ENCODE measurements at regions not wholly inside any gene's neighbourhood (a gene's known extent, or its start where the extent isn't known, plus 50 kb on each side); places are given as distances from the start of the nearest gene placed in this dataset.

DNA sequence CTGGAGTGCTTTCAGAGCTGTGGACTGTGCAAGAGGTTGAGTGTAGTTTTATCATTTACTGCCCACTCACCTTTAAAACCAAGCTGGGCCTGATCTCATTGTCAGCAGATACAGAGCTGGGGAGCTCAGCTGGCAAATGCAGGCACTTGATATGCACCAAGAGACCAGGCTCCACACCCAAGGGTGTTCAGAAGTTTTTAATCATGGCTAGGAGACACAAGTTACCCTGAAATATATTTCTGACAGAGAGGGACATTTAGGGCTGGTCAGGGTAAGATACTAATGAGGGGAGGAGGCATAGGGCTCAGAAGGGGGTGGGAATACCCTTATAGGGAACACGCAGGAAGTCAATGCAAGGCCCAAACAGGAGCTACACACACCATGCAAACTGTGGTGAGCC lies 153.7 kb downstream of the ELAVL4 start:
- no peak for FAIRE-seq
- H2AFZ ChIP-seq (ENCODE audit: control insufficient read depth, low read length) = no peak overlapping the region
- H3K4me3 ChIP-seq (ENCODE audit: control insufficient read depth in 2 of 3, extremely low read depth in 1 of 3, insufficient read depth in 2 of 3, low read depth in 1 of 3, low read length in 3 of 3) = no peak overlapping the region
- DNase-seq (ENCODE audit: low read depth, low spot score) = no peak
- H3K4me2 ChIP-seq (ENCODE audit: control insufficient read depth, extremely low read depth, insufficient read depth, low read depth, low read length) = no peak overlapping the region
- no peaks in the 10 kb centered on the region for H3K9me3 ChIP-seq (ENCODE audit: control insufficient read depth, low read depth, low read length)
- dilution Hi-C loops (cut with MboI; ENCODE audit: extremely low pct_ligation_motif_present, low sequenced_read_pairs) = no loop called here
- H3K79me2 ChIP-seq (ENCODE audit: control insufficient read depth, insufficient read depth, low read length) = no peaks in the 10 kb centered on the region
- no peaks in the 10 kb centered on the region for H3K4me1 ChIP-seq (ENCODE audit: control insufficient read depth, extremely low read depth, insufficient read depth, low read length)
- H4K20me1 ChIP-seq (ENCODE audit: control insufficient read depth, extremely low read depth, insufficient read depth, low read length) = no peaks in the 10 kb centered on the region
- H3K9ac ChIP-seq (ENCODE audit: control insufficient read depth, extremely low read depth, insufficient read depth, low read length) = no peak overlapping the region
- H3K36me3 ChIP-seq (ENCODE audit: control insufficient read depth in 2 of 2, extremely low read depth in 1 of 2, insufficient read depth in 2 of 2, low read length in 2 of 2) = no peaks in the 10 kb centered on the region
- TF ChIP-seq CTCF (optimal IDR thresholded peaks at IDR 0.05 in 1 of 3, IDR thresholded peaks at IDR 0.05 in 1 of 3, conservative IDR thresholded peaks at IDR 0.05 in 1 of 3; ENCODE audit: extremely low read depth in 1 of 3, insufficient read depth in 2 of 3, low read length in 3 of 3) = no peak
- no peak for TF ChIP-seq EZH2 (IDR thresholded peaks at IDR 0.05; ENCODE audit: low read length)
- no peaks in the 10 kb centered on the region for H3K9me1 ChIP-seq (ENCODE audit: control insufficient read depth, extremely low read depth, insufficient read depth, low read length)
- H3K27ac ChIP-seq (ENCODE audit: control insufficient read depth, insufficient read depth, low read length) = no peak overlapping the region
- H3K27me3 ChIP-seq (ENCODE audit: control insufficient read depth, extremely low read depth, insufficient read depth, low read length) = no peaks in the 10 kb centered on the region

DNA sequence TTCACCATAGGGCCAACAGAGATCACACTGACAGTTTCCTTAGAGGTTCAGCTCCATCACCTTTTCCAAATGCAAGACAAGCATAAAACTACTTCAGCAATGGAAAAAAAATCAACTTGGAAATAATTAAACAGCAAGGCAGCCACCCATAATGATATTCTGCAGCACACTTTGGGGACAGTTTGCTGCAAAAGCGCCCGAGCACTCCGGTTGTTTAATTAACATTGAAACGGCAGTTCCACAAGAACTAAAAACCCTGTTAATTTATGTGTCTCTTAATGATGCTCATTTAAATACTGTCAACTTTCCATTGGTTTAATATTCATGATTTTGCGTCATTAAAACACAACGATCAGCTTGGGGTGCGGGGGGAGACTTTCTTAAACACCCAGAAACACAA lies 153.2 kb downstream of the ELAVL4 start:
- Histone ChIP-seq H3K4me1 (ENCODE audit: control insufficient read depth, extremely low read depth, insufficient read depth, low read length) (no peaks in the 10 kb centered on the region), H3K27me3 (ENCODE audit: control insufficient read depth, extremely low read depth, insufficient read depth, low read length) (no peaks in the 10 kb centered on the region), H3K4me2 (ENCODE audit: control insufficient read depth, extremely low read depth, insufficient read depth, low read depth, low read length) (no peak overlapping the region), H4K20me1 (ENCODE audit: control insufficient read depth, extremely low read depth, insufficient read depth, low read length) (no peaks in the 10 kb centered on the region), H3K36me3 (ENCODE audit: control insufficient read depth in 2 of 2, extremely low read depth in 1 of 2, insufficient read depth in 2 of 2, low read length in 2 of 2) (no peaks in the 10 kb centered on the region), H3K9ac (ENCODE audit: control insufficient read depth, extremely low read depth, insufficient read depth, low read length) (no peak overlapping the region), H3K4me3 (ENCODE audit: control insufficient read depth in 2 of 3, extremely low read depth in 1 of 3, insufficient read depth in 2 of 3, low read depth in 1 of 3, low read length in 3 of 3) (no peak overlapping the region), H3K27ac (ENCODE audit: control insufficient read depth, insufficient read depth, low read length) (no peak overlapping the region), H3K9me3 (ENCODE audit: control insufficient read depth, low read depth, low read length) (no peaks in the 10 kb centered on the region), H2AFZ (ENCODE audit: control insufficient read depth, low read length) (no peak overlapping the region), H3K9me1 (ENCODE audit: control insufficient read depth, extremely low read depth, insufficient read depth, low read length) (no peaks in the 10 kb centered on the region), H3K79me2 (ENCODE audit: control insufficient read depth, insufficient read depth, low read length) (no peaks in the 10 kb centered on the region)
- no peak for DNase-seq (ENCODE audit: low read depth, low spot score)
- dilution Hi-C loops (cut with MboI; ENCODE audit: extremely low pct_ligation_motif_present, low sequenced_read_pairs) = no loop called here
- no peak for TF ChIP-seq CTCF (optimal IDR thresholded peaks at IDR 0.05 in 1 of 3, IDR thresholded peaks at IDR 0.05 in 1 of 3, conservative IDR thresholded peaks at IDR 0.05 in 1 of 3; ENCODE audit: extremely low read depth in 1 of 3, insufficient read depth in 2 of 3, low read length in 3 of 3)
- TF ChIP-seq EZH2 (IDR thresholded peaks at IDR 0.05; ENCODE audit: low read length) = no peak
- no peak for FAIRE-seq

All from keratinocyte (primary cell).